H1 (cell line): ENCODE measurements at regions not wholly inside any gene's neighbourhood (a gene's known extent, or its start where the extent isn't known, plus 50 kb on each side); places are given as distances from the start of the nearest gene placed in this dataset.

Experiments
- CREB1 ChIP-seq: IDR thresholded peaks from 2 replicates; pipeline ENCODE4 v1.6.1; 2012; ENCODE audit warnings: inconsistent platforms
- E2F6 ChIP-seq: IDR thresholded peaks from 2 replicates; pipeline ENCODE4 v1.6.1; 2012; ENCODE audit warnings: inconsistent platforms
- GABPA ChIP-seq: IDR thresholded peaks from 2 replicates; pipeline ENCODE4 v1.6.1; 2011; ENCODE audit warnings: mild to moderate bottlenecking, low read length, moderate library complexity, borderline replicate concordance; ENCODE audit not compliant: insufficient read depth
- GTF2F1 ChIP-seq: IDR thresholded peaks from 2 replicates; pipeline ENCODE4 v1.6.1; 2012; ENCODE audit warnings: low read depth, low read length, improper control_type of control experiment, borderline replicate concordance
- JUN ChIP-seq: IDR thresholded peaks from 2 replicates; pipeline ENCODE4 v1.6.1; 2011; ENCODE audit warnings: low read depth, mild to moderate bottlenecking, improper control_type of control experiment, low read length
- JUND ChIP-seq: IDR thresholded peaks from 2 replicates; pipeline ENCODE4 v1.6.1; 2011; ENCODE audit warnings: mild to moderate bottlenecking, improper control_type of control experiment, low read length
- RNF2 ChIP-seq: fragments of 200-900, 300-1000 bp; sonication (generic); IDR thresholded peaks from 2 replicates; pipeline ENCODE4 v1.7.1; 2016; ENCODE audit warnings: borderline replicate concordance, low read depth, mild to moderate bottlenecking, antibody characterized with exemption, low read length; ENCODE audit not compliant: poor library complexity, severe bottlenecking; ENCODE audit errors: missing control alignments
- SP1 ChIP-seq: IDR thresholded peaks from 2 replicates; pipeline ENCODE4 v1.6.1; 2011; ENCODE audit warnings: low read depth, low read length
- TEAD4 ChIP-seq: IDR thresholded peaks from 2 replicates; pipeline ENCODE4 v1.6.1; 2012; ENCODE audit warnings: low read depth, low read length, inconsistent platforms, mixed read lengths
- TF ChIP-seq, protein P1 (sequence below), 3 experiments: IDR thresholded peaks; 1 replicate in 2 of 3; 2 replicates in 1 of 3; pipeline versions ENCODE4 v1.5.1 to v1.6.1; 2011; ENCODE audit warnings: low read length in 3 of 3, mild to moderate bottlenecking in 3 of 3, inconsistent platforms in 2 of 3, low read depth in 1 of 3, moderate library complexity in 1 of 3; ENCODE audit not compliant: insufficient read depth in 1 of 3; ENCODE audit errors: control extremely low read depth in 1 of 3

GRCh38 chr4:136336479-136336878 is 1195.8 kb downstream of the PCDH18 start:
- no peak for TF ChIP-seq CREB1
- TF ChIP-seq, protein P1, sequence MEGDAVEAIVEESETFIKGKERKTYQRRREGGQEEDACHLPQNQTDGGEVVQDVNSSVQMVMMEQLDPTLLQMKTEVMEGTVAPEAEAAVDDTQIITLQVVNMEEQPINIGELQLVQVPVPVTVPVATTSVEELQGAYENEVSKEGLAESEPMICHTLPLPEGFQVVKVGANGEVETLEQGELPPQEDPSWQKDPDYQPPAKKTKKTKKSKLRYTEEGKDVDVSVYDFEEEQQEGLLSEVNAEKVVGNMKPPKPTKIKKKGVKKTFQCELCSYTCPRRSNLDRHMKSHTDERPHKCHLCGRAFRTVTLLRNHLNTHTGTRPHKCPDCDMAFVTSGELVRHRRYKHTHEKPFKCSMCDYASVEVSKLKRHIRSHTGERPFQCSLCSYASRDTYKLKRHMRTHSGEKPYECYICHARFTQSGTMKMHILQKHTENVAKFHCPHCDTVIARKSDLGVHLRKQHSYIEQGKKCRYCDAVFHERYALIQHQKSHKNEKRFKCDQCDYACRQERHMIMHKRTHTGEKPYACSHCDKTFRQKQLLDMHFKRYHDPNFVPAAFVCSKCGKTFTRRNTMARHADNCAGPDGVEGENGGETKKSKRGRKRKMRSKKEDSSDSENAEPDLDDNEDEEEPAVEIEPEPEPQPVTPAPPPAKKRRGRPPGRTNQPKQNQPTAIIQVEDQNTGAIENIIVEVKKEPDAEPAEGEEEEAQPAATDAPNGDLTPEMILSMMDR (IDR thresholded peaks at IDR 0.05; ENCODE audit: control extremely low read depth in 1 of 3, insufficient read depth in 1 of 3, low read depth in 1 of 3, low read length in 3 of 3) = no peak
- TF ChIP-seq GABPA = no peak
- no peak for TF ChIP-seq GTF2F1
- no peak for TF ChIP-seq JUND
- no peak for TF ChIP-seq RNF2
- no peak for TF ChIP-seq E2F6
- no peak for TF ChIP-seq SP1
- no peak for TF ChIP-seq TEAD4
- TF ChIP-seq JUN = no peak
